GM12878 (cell line): ENCODE measurements at regions not wholly inside any gene's neighbourhood (a gene's known extent, or its start where the extent isn't known, plus 50 kb on each side); places are given as distances from the start of the nearest gene placed in this dataset.

ENCODE experiments used
- CHD2 ChIP-seq: IDR thresholded peaks from 2 replicates; pipeline ENCODE4 v1.6.1; 2011; ENCODE audit warnings: low read depth, low read length, improper control_type of control experiment, borderline replicate concordance
- EP300 ChIP-seq, 2 experiments: fragments of 150-350 bp in 1 of 2; IDR thresholded peaks; 2 replicates each; pipeline ENCODE4 v1.6.1; 2011 to 2012; ENCODE audit warnings: low read depth in 2 of 2, low read length in 2 of 2, borderline replicate concordance in 1 of 2, improper control_type of control experiment in 1 of 2, inconsistent platforms in 1 of 2; ENCODE audit not compliant: control insufficient read depth in 1 of 2
- EZH2 ChIP-seq: IDR thresholded peaks from 2 replicates; pipeline ENCODE4 v1.6.1; 2012; ENCODE audit warnings: low read depth, mild to moderate bottlenecking, control low read depth, inconsistent platforms, low read length, borderline replicate concordance; ENCODE audit not compliant: control insufficient read depth
- FOXK2 ChIP-seq: fragments of 450-650 bp; IDR thresholded peaks from 2 replicates; pipeline ENCODE4 v1.6.1; 2017; ENCODE audit warnings: mild to moderate bottlenecking, moderate library complexity
- FOXM1 ChIP-seq: IDR thresholded peaks from 2 replicates; pipeline ENCODE4 v1.6.1; 2012; ENCODE audit warnings: low read depth, mild to moderate bottlenecking, inconsistent platforms, low read length, moderate library complexity
- MXI1 ChIP-seq: fragments of 150-350 bp; IDR thresholded peaks from 2 replicates; pipeline ENCODE4 v1.6.1; 2011; ENCODE audit warnings: low read depth, mild to moderate bottlenecking, inconsistent platforms, low read length, improper control_type of control experiment
- PAX5 ChIP-seq: IDR thresholded peaks from 2 replicates; pipeline ENCODE4 v1.6.1; 2011; ENCODE audit warnings: low read depth, low read length, borderline replicate concordance
- TF ChIP-seq, protein P1 (sequence below): IDR thresholded peaks from 2 replicates; pipeline ENCODE4 v1.6.1; 2012; ENCODE audit warnings: mild to moderate bottlenecking, low read depth, low read length
- TF ChIP-seq, protein P2 (sequence below): IDR thresholded peaks from 2 replicates; pipeline ENCODE4 v1.6.1; 2011; ENCODE audit warnings: borderline replicate concordance, low read depth, mild to moderate bottlenecking, moderate library complexity, mixed read lengths, low read length; ENCODE audit not compliant: insufficient read depth; ENCODE audit errors: extremely low read length

- TF ChIP-seq EZH2 (no peak), PAX5 (no peak), CHD2 (no peak), FOXK2 (no peak), EP300 (IDR thresholded peaks at IDR 0.05; ENCODE audit: borderline replicate concordance in 1 of 2, control insufficient read depth in 1 of 2, low read depth in 2 of 2, low read length in 2 of 2) (no peak), MXI1 (no peak), FOXM1 (no peak)
- TF ChIP-seq, protein P1, sequence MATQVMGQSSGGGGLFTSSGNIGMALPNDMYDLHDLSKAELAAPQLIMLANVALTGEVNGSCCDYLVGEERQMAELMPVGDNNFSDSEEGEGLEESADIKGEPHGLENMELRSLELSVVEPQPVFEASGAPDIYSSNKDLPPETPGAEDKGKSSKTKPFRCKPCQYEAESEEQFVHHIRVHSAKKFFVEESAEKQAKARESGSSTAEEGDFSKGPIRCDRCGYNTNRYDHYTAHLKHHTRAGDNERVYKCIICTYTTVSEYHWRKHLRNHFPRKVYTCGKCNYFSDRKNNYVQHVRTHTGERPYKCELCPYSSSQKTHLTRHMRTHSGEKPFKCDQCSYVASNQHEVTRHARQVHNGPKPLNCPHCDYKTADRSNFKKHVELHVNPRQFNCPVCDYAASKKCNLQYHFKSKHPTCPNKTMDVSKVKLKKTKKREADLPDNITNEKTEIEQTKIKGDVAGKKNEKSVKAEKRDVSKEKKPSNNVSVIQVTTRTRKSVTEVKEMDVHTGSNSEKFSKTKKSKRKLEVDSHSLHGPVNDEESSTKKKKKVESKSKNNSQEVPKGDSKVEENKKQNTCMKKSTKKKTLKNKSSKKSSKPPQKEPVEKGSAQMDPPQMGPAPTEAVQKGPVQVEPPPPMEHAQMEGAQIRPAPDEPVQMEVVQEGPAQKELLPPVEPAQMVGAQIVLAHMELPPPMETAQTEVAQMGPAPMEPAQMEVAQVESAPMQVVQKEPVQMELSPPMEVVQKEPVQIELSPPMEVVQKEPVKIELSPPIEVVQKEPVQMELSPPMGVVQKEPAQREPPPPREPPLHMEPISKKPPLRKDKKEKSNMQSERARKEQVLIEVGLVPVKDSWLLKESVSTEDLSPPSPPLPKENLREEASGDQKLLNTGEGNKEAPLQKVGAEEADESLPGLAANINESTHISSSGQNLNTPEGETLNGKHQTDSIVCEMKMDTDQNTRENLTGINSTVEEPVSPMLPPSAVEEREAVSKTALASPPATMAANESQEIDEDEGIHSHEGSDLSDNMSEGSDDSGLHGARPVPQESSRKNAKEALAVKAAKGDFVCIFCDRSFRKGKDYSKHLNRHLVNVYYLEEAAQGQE, result no peak
- TF ChIP-seq, protein P2, sequence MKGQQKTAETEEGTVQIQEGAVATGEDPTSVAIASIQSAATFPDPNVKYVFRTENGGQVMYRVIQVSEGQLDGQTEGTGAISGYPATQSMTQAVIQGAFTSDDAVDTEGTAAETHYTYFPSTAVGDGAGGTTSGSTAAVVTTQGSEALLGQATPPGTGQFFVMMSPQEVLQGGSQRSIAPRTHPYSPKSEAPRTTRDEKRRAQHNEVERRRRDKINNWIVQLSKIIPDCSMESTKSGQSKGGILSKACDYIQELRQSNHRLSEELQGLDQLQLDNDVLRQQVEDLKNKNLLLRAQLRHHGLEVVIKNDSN, result no peak
Measured at GRCh38 chr4:138485498-138485897, 243.3 kb upstream of the SLC7A11 start.
